ENCODE measurements at regions not wholly inside any gene's neighbourhood (a gene's known extent, or its start where the extent isn't known, plus 50 kb on each side); places are given as distances from the start of the nearest gene placed in this dataset.

- Histone ChIP-seq H3K27me3 (ENCODE audit: control insufficient read depth, insufficient read depth, low read length) (no peaks in the 10 kb centered on the region), H4K91ac (ENCODE audit: insufficient read depth, low read depth, low read length) (no peak overlapping the region), H3K4me2 (ENCODE audit: low read depth, low read length) (no peak overlapping the region), H2AK5ac (ENCODE audit: low read depth, low read length) (no peak overlapping the region), H3K9ac (ENCODE audit: low read depth, low read length) (no peak overlapping the region), H3K36me3 (ENCODE audit: control insufficient read depth, insufficient read depth, low read length) (no peaks in the 10 kb centered on the region), H3K14ac (replicated peaks; ENCODE audit: low read depth, low read length) (no peak overlapping the region), H3K18ac (ENCODE audit: low read depth, low read length) (no peak overlapping the region), H3K27ac (ENCODE audit: insufficient read depth, low read length) (no peak overlapping the region), H4K8ac (ENCODE audit: low read depth in 2 of 2, low read length in 2 of 2) (no peak overlapping the region), H3K9me1 (ENCODE audit: insufficient read depth, low read length) (no peaks in the 10 kb centered on the region), H3K4me3 (ENCODE audit: insufficient read depth, low read depth, low read length) (no peak overlapping the region), H4K20me1 (ENCODE audit: insufficient read depth, low read length) (no peaks in the 10 kb centered on the region), H2AK9ac (replicated peaks; ENCODE audit: low read depth, low read length, poor library complexity) (no peak overlapping the region), H4K5ac (ENCODE audit: low read depth, low read length) (no peak overlapping the region), H3K79me1 (ENCODE audit: low read depth in 1 of 2, low read length in 2 of 2) (no peaks in the 10 kb centered on the region), H3K4me1 (ENCODE audit: control insufficient read depth, insufficient read depth, low read length) (no peaks in the 10 kb centered on the region), H3K23ac (ENCODE audit: low read depth, low read length) (no peak overlapping the region), H2BK5ac (ENCODE audit: low read depth, low read length, poor library complexity, severe bottlenecking) (no peak overlapping the region), H2AFZ (replicated peaks; ENCODE audit: low read length, poor library complexity) (no peak overlapping the region), H3K56ac (ENCODE audit: extremely low read depth, insufficient read depth, low read length) (no peak overlapping the region), H2BK120ac (ENCODE audit: low read depth, low read length) (no peak overlapping the region), H2BK20ac (ENCODE audit: low read depth, low read length) (no peak overlapping the region), H3K9me3 (ENCODE audit: control insufficient read depth, insufficient read depth, low read length) (0 out of 2 replicates have a peak, but pooled peaks cover 4% of the 10 kb centered on the region), H3K4ac (ENCODE audit: low read depth, low read length) (no peak overlapping the region), H2BK15ac (ENCODE audit: low read depth, low read length) (no peak overlapping the region)
- in situ Hi-C loops (cut with MboI; ENCODE audit: low sequenced_read_pairs) (no loop called here), dilution Hi-C loops (cut with HindIII; ENCODE audit: low sequenced_read_pairs, unreplicated experiment) (no loop called here), intact Hi-C loops (cut with micrococcal nuclease) (no loop called here)
- no peak for ATAC-seq (ENCODE audit: low read depth)
- WGBS, 2 experiments (ENCODE audit: extremely low coverage in 2 of 2, insufficient read length in 1 of 2), result 14% methylated on average over 5 of the region's 10 CpGs; no CpG with 5 or more reads in 1 of the 2 experiments
- no peak for DNase-seq
- ChIA-PET POLR2A (ENCODE audit: unreplicated experiment) (no interaction called here), CTCF (no interaction called here)
- BruUV-seq (replicated peaks), result no TSS peak
- TF ChIP-seq NFE2L2 (IDR thresholded peaks at IDR 0.05; ENCODE audit: low read depth, low read length) (no peak), RCOR1 (IDR thresholded peaks at IDR 0.05; ENCODE audit: insufficient replicate concordance, low read length) (no peak), CEBPB (IDR thresholded peaks at IDR 0.05; ENCODE audit: low read depth, low read length) (no peak), MAZ (IDR thresholded peaks at IDR 0.05; ENCODE audit: borderline replicate concordance, low read depth, low read length) (no peak), RAD21 (IDR thresholded peaks at IDR 0.05; ENCODE audit: low read length) (no peak), USF2 (IDR thresholded peaks at IDR 0.05; ENCODE audit: low read depth, low read length) (no peak), SMC3 (IDR thresholded peaks at IDR 0.05; ENCODE audit: low read depth, low read length) (no peak), CTCF (conservative IDR thresholded peaks at IDR 0.05; ENCODE audit: low read depth, low read length) (no peak), POLR2A (IDR thresholded peaks at IDR 0.05; ENCODE audit: low read depth, low read length) (no peak), FOS (IDR thresholded peaks at IDR 0.05; ENCODE audit: low read depth, low read length) (no peak), BHLHE40 (IDR thresholded peaks at IDR 0.05; ENCODE audit: low read depth, low read length) (no peak), CHD1 (IDR thresholded peaks at IDR 0.05; ENCODE audit: low read depth, low read length) (no peak), RFX5 (IDR thresholded peaks at IDR 0.05; ENCODE audit: low read depth, low read length) (no peak), MAFK (IDR thresholded peaks at IDR 0.05; ENCODE audit: low read depth, low read length) (no peak), MXI1 (IDR thresholded peaks at IDR 0.05; ENCODE audit: borderline replicate concordance, low read depth, low read length) (no peak), ELK1 (IDR thresholded peaks at IDR 0.05; ENCODE audit: borderline replicate concordance, low read depth, low read length) (no peak)
Measured at GRCh38 chr1:239879321-239880170, 212.1 kb upstream of the FMN2 start.

Measured in IMR-90 (cell line).